ENCODE measurements at regions not wholly inside any gene's neighbourhood (a gene's known extent, or its start where the extent isn't known, plus 50 kb on each side); places are given as distances from the start of the nearest gene placed in this dataset.

GRCh38 chr2:172270278-172271079, 156.9 kb upstream of the ITGA6 start:
- TF ChIP-seq, protein P1, sequence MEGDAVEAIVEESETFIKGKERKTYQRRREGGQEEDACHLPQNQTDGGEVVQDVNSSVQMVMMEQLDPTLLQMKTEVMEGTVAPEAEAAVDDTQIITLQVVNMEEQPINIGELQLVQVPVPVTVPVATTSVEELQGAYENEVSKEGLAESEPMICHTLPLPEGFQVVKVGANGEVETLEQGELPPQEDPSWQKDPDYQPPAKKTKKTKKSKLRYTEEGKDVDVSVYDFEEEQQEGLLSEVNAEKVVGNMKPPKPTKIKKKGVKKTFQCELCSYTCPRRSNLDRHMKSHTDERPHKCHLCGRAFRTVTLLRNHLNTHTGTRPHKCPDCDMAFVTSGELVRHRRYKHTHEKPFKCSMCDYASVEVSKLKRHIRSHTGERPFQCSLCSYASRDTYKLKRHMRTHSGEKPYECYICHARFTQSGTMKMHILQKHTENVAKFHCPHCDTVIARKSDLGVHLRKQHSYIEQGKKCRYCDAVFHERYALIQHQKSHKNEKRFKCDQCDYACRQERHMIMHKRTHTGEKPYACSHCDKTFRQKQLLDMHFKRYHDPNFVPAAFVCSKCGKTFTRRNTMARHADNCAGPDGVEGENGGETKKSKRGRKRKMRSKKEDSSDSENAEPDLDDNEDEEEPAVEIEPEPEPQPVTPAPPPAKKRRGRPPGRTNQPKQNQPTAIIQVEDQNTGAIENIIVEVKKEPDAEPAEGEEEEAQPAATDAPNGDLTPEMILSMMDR (IDR thresholded peaks at IDR 0.05), result no peak
- no peak for TF ChIP-seq EZH2 (IDR thresholded peaks at IDR 0.05; ENCODE audit: borderline replicate concordance, insufficient read depth, low read depth, low read length, poor library complexity, severe bottlenecking)
